ENCODE measurements at regions not wholly inside any gene's neighbourhood (a gene's known extent, or its start where the extent isn't known, plus 50 kb on each side); places are given as distances from the start of the nearest gene placed in this dataset.
A peak's percentile ranks its signal among the peaks of the same experiment; 100 is the strongest.
"Not testable (repeated sequence)": the region's sequence is repeated elsewhere in the genome, so short reads cannot be mapped to it uniquely, and the experiment has no call there.

GRCh38 chr2:62325398-62325797, 129.5 kb downstream of the B3GNT2 start:
- DNase-seq, result no peak

- no peak for DNase-seq
These were observed 125.7 kb downstream of the B3GNT2 start for GRCh38 chr2:62321380-62322289.

GRCh38 chr2:62320657-62321357, 124.9 kb downstream of the B3GNT2 start:
- DNase-seq, result no peak

- DNase-seq, result not testable (repeated sequence)
These were observed 124.2 kb downstream of the B3GNT2 start for GRCh38 chr2:62320137-62320536.

- no peak for DNase-seq
These were observed 123.2 kb downstream of the B3GNT2 start for GRCh38 chr2:62319070-62319469.

GRCh38 chr2:62315476-62315875, 119.6 kb downstream of the B3GNT2 start:
- no peak for DNase-seq

- DNase-seq, result no peak
These were observed 118.4 kb downstream of the B3GNT2 start for GRCh38 chr2:62314291-62314690.

GRCh38 chr2:62313449-62314227, 117.7 kb downstream of the B3GNT2 start:
- no peak for DNase-seq

- peak; percentile 17 for DNase-seq
These were observed 113.7 kb downstream of the B3GNT2 start for GRCh38 chr2:62309465-62310091.

GRCh38 chr2:62309081-62309464, 113.2 kb downstream of the B3GNT2 start:
- DNase-seq, result no peak

GRCh38 chr2:62307469-62308389, 111.8 kb downstream of the B3GNT2 start:
- no peak for DNase-seq

GRCh38 chr2:62306751-62307468, 111.0 kb downstream of the B3GNT2 start:
- DNase-seq, result peak; percentile 43

- DNase-seq, result peak; percentile 76
These were observed 109.7 kb downstream of the B3GNT2 start for GRCh38 chr2:62305421-62306176.

- DNase-seq, result peak; percentile 45
These were observed 108.8 kb downstream of the B3GNT2 start for GRCh38 chr2:62304429-62305417.

- DNase-seq, result no peak
These were observed 107.9 kb downstream of the B3GNT2 start for GRCh38 chr2:62303788-62304187.

- DNase-seq, result no peak
These were observed 106.9 kb downstream of the B3GNT2 start for GRCh38 chr2:62302631-62303435.

- DNase-seq, result no peak
These were observed 105.0 kb downstream of the B3GNT2 start for GRCh38 chr2:62300925-62301324.

GRCh38 chr2:62297624-62298010, 101.7 kb downstream of the B3GNT2 start:
- no peak for DNase-seq

Measured in stimulated activated CD4-positive, alpha-beta T cell treated with anti-CD3 and anti-CD28 coated beads, Interleukin-4, amount 100 ng/mL, for 24 hours (primary cell).